ENCODE measurements at regions not wholly inside any gene's neighbourhood (a gene's known extent, or its start where the extent isn't known, plus 50 kb on each side); places are given as distances from the start of the nearest gene placed in this dataset.

DNA sequence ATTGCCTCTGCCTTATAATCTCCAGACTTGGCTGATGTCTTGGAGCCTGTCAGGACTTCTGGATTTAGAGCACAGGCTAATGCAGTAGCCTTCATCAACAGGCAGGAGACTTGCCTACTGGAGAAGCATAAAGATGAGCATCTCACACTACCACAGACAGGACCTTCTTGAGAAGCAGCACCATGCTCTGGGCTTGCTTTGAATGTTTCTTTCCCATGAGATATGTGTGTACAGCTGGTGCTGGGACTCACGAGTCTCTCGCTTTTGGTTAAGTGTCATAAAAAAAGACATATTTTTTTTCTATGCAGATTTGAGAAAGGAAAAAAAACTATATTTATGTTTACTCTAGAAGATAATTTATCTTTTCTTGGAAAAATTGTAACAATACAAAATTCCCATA, 671.3 kb downstream of the MRPL39 start:
- Histone ChIP-seq H3K4me1 (ENCODE audit: control insufficient read depth in 1 of 2, insufficient read depth in 2 of 2, low read length in 2 of 2) (no peaks in the 10 kb centered on the region), H4K8ac (ENCODE audit: low read depth, low read length) (no peak overlapping the region), H3K79me1 (ENCODE audit: low read length) (no peaks in the 10 kb centered on the region), H3K4ac (ENCODE audit: low read depth, low read length) (no peak overlapping the region), H3K36me3 (ENCODE audit: control insufficient read depth in 1 of 2, insufficient read depth in 2 of 2, low read length in 2 of 2) (no peaks in the 10 kb centered on the region), H3K4me2 (ENCODE audit: low read length) (no peak overlapping the region), H2BK12ac (ENCODE audit: low read length) (no peak overlapping the region), H3K9me3 (ENCODE audit: insufficient read depth, low read depth, low read length) (no peaks in the 10 kb centered on the region), H3K18ac (ENCODE audit: low read length) (no peak overlapping the region), H3K79me2 (ENCODE audit: control insufficient read depth, insufficient read depth, low read length, poor library complexity) (no peaks in the 10 kb centered on the region), H2AFZ (ENCODE audit: insufficient read depth, low read length, poor library complexity) (no peak overlapping the region), H3K23ac (ENCODE audit: low read length) (no peak overlapping the region), H3K4me3 (ENCODE audit: low read depth, low read length) (no peak overlapping the region), H3K14ac (ENCODE audit: low read length) (no peak overlapping the region), H4K12ac (ENCODE audit: low read depth, low read length) (no peak overlapping the region), H2AK5ac (ENCODE audit: low read length) (no peak overlapping the region), H3K9ac (ENCODE audit: low read length) (no peak overlapping the region), H3K27ac (ENCODE audit: low read depth, low read length) (no peak overlapping the region), H3K27me3 (ENCODE audit: insufficient read depth, low read length) (no peaks in the 10 kb centered on the region), H2BK120ac (ENCODE audit: insufficient read depth, low read length, poor library complexity) (no peak overlapping the region), H4K91ac (ENCODE audit: low read depth, low read length) (no peak overlapping the region), H2BK5ac (ENCODE audit: low read depth, low read length, poor library complexity) (no peak overlapping the region)
- no peak for DNase-seq
- WGBS (ENCODE audit: extremely low coverage, insufficient coverage, insufficient read length): no CpG with 5 or more reads among the region's 2 CpGs

DNA sequence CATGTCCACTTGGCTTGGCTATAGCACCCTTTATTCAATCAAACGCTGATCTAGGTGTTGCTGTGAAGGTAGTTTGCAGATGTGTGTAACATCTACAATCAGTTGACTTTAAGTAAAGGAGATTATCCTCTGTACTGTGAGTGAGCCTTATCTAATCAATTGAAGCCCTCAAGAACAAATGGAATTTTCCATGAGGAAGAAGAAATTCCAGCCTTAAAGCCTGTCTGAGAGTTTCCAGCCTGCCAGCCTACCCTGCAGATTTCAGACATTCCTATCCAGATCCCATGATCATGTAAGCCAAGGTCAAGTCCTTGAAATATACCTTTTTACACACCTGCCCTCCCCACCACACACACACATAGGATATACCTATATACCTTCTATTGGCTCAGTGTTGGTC, 696.7 kb downstream of the MRPL39 start:
- H4K12ac ChIP-seq (ENCODE audit: low read depth, low read length): no peak overlapping the region
- no peak overlapping the region for H3K9ac ChIP-seq (ENCODE audit: low read length)
- H3K36me3 ChIP-seq (ENCODE audit: control insufficient read depth in 1 of 2, insufficient read depth in 2 of 2, low read length in 2 of 2): no peaks in the 10 kb centered on the region
- no peak overlapping the region for H3K18ac ChIP-seq (ENCODE audit: low read length)
- H3K27ac ChIP-seq (ENCODE audit: low read depth, low read length): no peak overlapping the region
- H2AFZ ChIP-seq (ENCODE audit: insufficient read depth, low read length, poor library complexity): no peak overlapping the region
- H3K79me2 ChIP-seq (ENCODE audit: control insufficient read depth, insufficient read depth, low read length, poor library complexity): no peaks in the 10 kb centered on the region
- no peak overlapping the region for H4K8ac ChIP-seq (ENCODE audit: low read depth, low read length)
- no CpG with 5 or more reads among the region's 1 CpG for WGBS (ENCODE audit: extremely low coverage, insufficient coverage, insufficient read length)
- no peak overlapping the region for H2AK5ac ChIP-seq (ENCODE audit: low read length)
- no peaks in the 10 kb centered on the region for H3K4me1 ChIP-seq (ENCODE audit: control insufficient read depth in 1 of 2, insufficient read depth in 2 of 2, low read length in 2 of 2)
- no peaks in the 10 kb centered on the region for H3K9me3 ChIP-seq (ENCODE audit: insufficient read depth, low read depth, low read length)
- no peak overlapping the region for H4K91ac ChIP-seq (ENCODE audit: low read depth, low read length)
- H3K4me3 ChIP-seq (ENCODE audit: low read depth, low read length): no peak overlapping the region
- H3K79me1 ChIP-seq (ENCODE audit: low read length): no peaks in the 10 kb centered on the region
- no peaks in the 10 kb centered on the region for H3K27me3 ChIP-seq (ENCODE audit: insufficient read depth, low read length)
- DNase-seq: no peak
- H3K4ac ChIP-seq (ENCODE audit: low read depth, low read length): no peak overlapping the region
- no peak overlapping the region for H3K14ac ChIP-seq (ENCODE audit: low read length)
- no peak overlapping the region for H2BK5ac ChIP-seq (ENCODE audit: low read depth, low read length, poor library complexity)
- no peak overlapping the region for H2BK12ac ChIP-seq (ENCODE audit: low read length)
- H2BK120ac ChIP-seq (ENCODE audit: insufficient read depth, low read length, poor library complexity): no peak overlapping the region
- H3K23ac ChIP-seq (ENCODE audit: low read length): no peak overlapping the region
- H3K4me2 ChIP-seq (ENCODE audit: low read length): no peak overlapping the region

DNA sequence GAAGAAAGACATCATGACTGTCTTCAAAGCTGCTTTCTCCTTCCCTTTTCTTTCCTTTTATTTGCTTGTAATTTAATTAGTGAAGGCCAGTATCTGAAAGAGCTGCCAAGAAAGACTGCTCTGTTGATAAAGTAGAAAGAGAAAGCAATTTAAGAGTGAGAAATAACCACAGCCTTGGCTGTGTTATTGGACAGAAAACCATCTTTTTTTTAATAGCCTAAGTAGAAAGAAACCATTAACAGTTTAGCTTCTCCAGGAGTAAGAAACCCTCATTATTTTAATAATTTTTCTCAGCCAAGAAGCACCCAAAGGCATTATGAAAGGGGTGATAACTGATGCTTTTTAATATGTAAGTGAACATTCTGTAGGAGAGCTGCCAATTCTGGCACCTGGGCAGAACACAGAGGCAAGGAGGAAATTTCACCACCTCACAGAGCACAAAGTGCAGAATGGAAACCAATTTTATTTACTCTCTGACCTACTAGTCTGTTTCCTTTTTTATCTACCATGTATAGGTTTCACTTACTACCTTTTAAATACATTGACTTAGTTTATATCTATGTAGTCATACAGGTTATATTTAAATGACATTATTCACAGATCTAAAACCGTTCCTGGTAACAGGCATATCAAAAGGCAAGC, 703.2 kb downstream of the MRPL39 start:
- Histone ChIP-seq H3K9ac (ENCODE audit: low read length) (no peak overlapping the region), H3K4me2 (ENCODE audit: low read length) (no peak overlapping the region), H2BK120ac (ENCODE audit: insufficient read depth, low read length, poor library complexity) (no peak overlapping the region), H3K14ac (ENCODE audit: low read length) (no peak overlapping the region), H3K36me3 (ENCODE audit: control insufficient read depth in 1 of 2, insufficient read depth in 2 of 2, low read length in 2 of 2) (no peaks in the 10 kb centered on the region), H2AFZ (ENCODE audit: insufficient read depth, low read length, poor library complexity) (no peak overlapping the region), H3K27ac (ENCODE audit: low read depth, low read length) (no peak overlapping the region), H3K9me3 (ENCODE audit: insufficient read depth, low read depth, low read length) (no peaks in the 10 kb centered on the region), H2BK5ac (ENCODE audit: low read depth, low read length, poor library complexity) (no peak overlapping the region), H4K91ac (ENCODE audit: low read depth, low read length) (no peak overlapping the region), H2AK5ac (ENCODE audit: low read length) (no peak overlapping the region), H3K23ac (ENCODE audit: low read length) (no peak overlapping the region), H3K18ac (ENCODE audit: low read length) (no peak overlapping the region), H3K4me1 (ENCODE audit: control insufficient read depth in 1 of 2, insufficient read depth in 2 of 2, low read length in 2 of 2) (no peaks in the 10 kb centered on the region), H3K79me2 (ENCODE audit: control insufficient read depth, insufficient read depth, low read length, poor library complexity) (no peaks in the 10 kb centered on the region), H4K8ac (ENCODE audit: low read depth, low read length) (no peak overlapping the region), H3K79me1 (ENCODE audit: low read length) (no peaks in the 10 kb centered on the region), H3K27me3 (ENCODE audit: insufficient read depth, low read length) (no peaks in the 10 kb centered on the region), H3K4ac (ENCODE audit: low read depth, low read length) (no peak overlapping the region), H2BK12ac (ENCODE audit: low read length) (no peak overlapping the region), H3K4me3 (ENCODE audit: low read depth, low read length) (no peak overlapping the region), H4K12ac (ENCODE audit: low read depth, low read length) (no peak overlapping the region)
- no CpG with 5 or more reads among the region's 1 CpG for WGBS (ENCODE audit: extremely low coverage, insufficient coverage, insufficient read length)
- DNase-seq: no peak

DNA sequence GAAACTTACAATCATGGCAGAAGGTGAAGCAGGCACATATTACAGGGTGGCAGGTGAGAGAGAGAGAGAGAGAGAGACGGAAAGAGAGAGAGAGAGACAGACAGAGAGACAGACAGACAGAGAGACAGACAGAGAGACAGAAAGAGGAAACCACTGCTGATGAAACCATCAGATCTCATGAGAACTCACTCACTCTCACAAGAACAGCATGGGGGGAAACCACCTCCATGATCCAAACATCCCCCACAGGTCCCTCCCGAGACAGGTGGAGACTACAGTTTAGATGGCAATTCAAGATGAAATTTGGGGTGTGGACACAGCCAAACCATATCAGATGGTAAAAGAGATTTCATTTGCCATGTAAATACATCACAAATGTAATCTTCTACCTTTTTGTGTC, 708.1 kb downstream of the MRPL39 start:
- no peaks in the 10 kb centered on the region for H3K36me3 ChIP-seq (ENCODE audit: control insufficient read depth in 1 of 2, insufficient read depth in 2 of 2, low read length in 2 of 2)
- no peak overlapping the region for H3K4me2 ChIP-seq (ENCODE audit: low read length)
- no peak overlapping the region for H2BK120ac ChIP-seq (ENCODE audit: insufficient read depth, low read length, poor library complexity)
- H3K14ac ChIP-seq (ENCODE audit: low read length): no peak overlapping the region
- no peak overlapping the region for H2BK5ac ChIP-seq (ENCODE audit: low read depth, low read length, poor library complexity)
- no peak overlapping the region for H3K23ac ChIP-seq (ENCODE audit: low read length)
- H3K18ac ChIP-seq (ENCODE audit: low read length): no peak overlapping the region
- H3K27ac ChIP-seq (ENCODE audit: low read depth, low read length): no peak overlapping the region
- H4K12ac ChIP-seq (ENCODE audit: low read depth, low read length): no peak overlapping the region
- H2AFZ ChIP-seq (ENCODE audit: insufficient read depth, low read length, poor library complexity): no peak overlapping the region
- no peaks in the 10 kb centered on the region for H3K79me1 ChIP-seq (ENCODE audit: low read length)
- no peaks in the 10 kb centered on the region for H3K9me3 ChIP-seq (ENCODE audit: insufficient read depth, low read depth, low read length)
- no peak overlapping the region for H2BK12ac ChIP-seq (ENCODE audit: low read length)
- no peaks in the 10 kb centered on the region for H3K27me3 ChIP-seq (ENCODE audit: insufficient read depth, low read length)
- H3K4me1 ChIP-seq (ENCODE audit: control insufficient read depth in 1 of 2, insufficient read depth in 2 of 2, low read length in 2 of 2): no peaks in the 10 kb centered on the region
- H3K79me2 ChIP-seq (ENCODE audit: control insufficient read depth, insufficient read depth, low read length, poor library complexity): no peaks in the 10 kb centered on the region
- DNase-seq: no peak
- WGBS (ENCODE audit: extremely low coverage, insufficient coverage, insufficient read length): no CpG with 5 or more reads among the region's 2 CpGs
- no peak overlapping the region for H3K4me3 ChIP-seq (ENCODE audit: low read depth, low read length)
- no peak overlapping the region for H4K8ac ChIP-seq (ENCODE audit: low read depth, low read length)
- no peak overlapping the region for H4K91ac ChIP-seq (ENCODE audit: low read depth, low read length)
- no peak overlapping the region for H2AK5ac ChIP-seq (ENCODE audit: low read length)
- no peak overlapping the region for H3K9ac ChIP-seq (ENCODE audit: low read length)
- no peak overlapping the region for H3K4ac ChIP-seq (ENCODE audit: low read depth, low read length)
